ENCODE measurements at regions not wholly inside any gene's neighbourhood (a gene's known extent, or its start where the extent isn't known, plus 50 kb on each side); places are given as distances from the start of the nearest gene placed in this dataset.

DNA sequence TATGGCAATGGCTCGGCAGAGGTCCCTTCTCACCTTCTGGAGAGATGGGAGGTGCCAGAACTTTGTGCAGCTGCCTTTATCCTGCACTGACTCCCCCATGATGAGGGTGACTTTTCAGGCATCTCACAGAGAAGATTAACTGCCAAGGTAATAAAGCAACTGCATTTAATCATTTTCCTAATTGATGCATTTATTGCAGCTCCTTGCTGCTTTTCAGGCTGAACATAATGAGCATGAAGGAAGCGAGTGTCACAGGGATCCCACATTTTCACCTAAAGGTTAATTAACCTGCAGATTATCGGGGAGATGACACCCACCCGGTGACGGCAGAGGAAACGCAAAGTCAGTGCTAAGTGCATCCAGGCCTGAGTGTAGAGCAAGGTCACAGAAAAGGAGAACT, 154.3 kb downstream of the ICE1 start:
- TF ChIP-seq, protein P1, sequence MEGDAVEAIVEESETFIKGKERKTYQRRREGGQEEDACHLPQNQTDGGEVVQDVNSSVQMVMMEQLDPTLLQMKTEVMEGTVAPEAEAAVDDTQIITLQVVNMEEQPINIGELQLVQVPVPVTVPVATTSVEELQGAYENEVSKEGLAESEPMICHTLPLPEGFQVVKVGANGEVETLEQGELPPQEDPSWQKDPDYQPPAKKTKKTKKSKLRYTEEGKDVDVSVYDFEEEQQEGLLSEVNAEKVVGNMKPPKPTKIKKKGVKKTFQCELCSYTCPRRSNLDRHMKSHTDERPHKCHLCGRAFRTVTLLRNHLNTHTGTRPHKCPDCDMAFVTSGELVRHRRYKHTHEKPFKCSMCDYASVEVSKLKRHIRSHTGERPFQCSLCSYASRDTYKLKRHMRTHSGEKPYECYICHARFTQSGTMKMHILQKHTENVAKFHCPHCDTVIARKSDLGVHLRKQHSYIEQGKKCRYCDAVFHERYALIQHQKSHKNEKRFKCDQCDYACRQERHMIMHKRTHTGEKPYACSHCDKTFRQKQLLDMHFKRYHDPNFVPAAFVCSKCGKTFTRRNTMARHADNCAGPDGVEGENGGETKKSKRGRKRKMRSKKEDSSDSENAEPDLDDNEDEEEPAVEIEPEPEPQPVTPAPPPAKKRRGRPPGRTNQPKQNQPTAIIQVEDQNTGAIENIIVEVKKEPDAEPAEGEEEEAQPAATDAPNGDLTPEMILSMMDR (conservative IDR thresholded peaks at IDR 0.05; ENCODE audit: low read depth), result no peak
- POLR2A ChIA-PET (ENCODE audit: low non-redundant PET), result no interaction called here
- CTCF ChIA-PET, result interaction anchor here (0.7 kb wide), 1 partner anchor 708 kb away, joined by 3 read pairs; no protein-coding TSS in a partner anchor
- no peak for DNase-seq (ENCODE audit: low spot score)
- H3K27ac ChIP-seq, result no peak overlapping the region

DNA sequence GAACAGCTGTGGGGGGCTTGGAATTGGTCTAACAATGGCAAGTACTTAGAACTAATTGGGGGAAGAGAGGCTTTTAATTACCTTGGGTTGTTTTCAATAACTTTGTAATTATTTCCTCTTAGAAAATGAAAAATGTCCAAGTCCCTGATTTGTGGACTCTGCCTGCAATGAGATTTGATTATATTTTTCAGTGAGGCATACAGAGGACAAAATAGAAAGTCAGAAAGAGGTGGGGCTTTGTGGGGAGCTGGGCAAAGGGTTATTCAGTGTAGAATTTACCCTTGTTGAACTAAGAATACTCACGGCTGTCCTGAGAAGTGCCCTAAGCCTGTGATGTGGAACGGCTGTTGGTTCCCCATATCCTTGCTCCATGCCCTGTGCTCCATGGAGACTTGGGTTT, 153.0 kb downstream of the ICE1 start:
- TF ChIP-seq, protein P1 (conservative IDR thresholded peaks at IDR 0.05; ENCODE audit: low read depth), result no peak
- CTCF ChIA-PET, result no interaction called here
- POLR2A ChIA-PET (ENCODE audit: low non-redundant PET), result no interaction called here
- H3K27ac ChIP-seq, result no peak overlapping the region
- DNase-seq (ENCODE audit: low spot score), result no peak

DNA sequence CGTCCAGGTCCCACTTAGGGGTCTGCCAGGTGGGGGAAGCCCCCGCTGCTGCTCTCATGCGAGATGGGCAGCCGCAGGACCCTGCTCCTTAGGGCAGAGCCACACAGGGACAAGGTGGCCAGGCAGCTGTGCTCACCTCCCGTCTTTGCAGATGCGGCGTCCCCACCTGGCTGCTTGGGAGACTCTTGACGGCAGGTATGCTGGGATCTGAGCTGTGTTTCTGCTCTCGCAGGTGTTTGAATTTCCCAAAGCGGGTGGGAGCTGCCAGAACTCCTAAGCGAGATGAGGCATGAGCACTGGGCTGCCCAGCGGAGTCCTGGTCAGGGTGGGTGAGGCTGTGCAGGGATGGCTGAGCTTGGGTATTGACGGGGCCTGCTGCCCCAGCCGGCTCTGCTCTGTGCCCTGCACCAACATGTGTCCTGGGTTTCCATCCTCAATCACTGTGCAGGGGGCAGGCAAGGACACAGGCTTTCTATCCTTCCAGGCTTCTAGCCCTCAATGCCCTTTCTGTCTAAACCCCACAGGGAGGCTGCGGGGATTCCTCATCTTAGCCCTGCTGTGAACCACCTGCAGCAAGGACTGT, 151.4 kb downstream of the ICE1 start:
- POLR2A ChIA-PET (ENCODE audit: low non-redundant PET), result no interaction called here
- CTCF ChIA-PET, result interaction anchor here (0.6 kb wide), 1 partner anchor 1490 kb away, joined by 3 read pairs; no protein-coding TSS in a partner anchor
- TF ChIP-seq, protein P1 (conservative IDR thresholded peaks at IDR 0.05; ENCODE audit: low read depth), result no peak
- H3K27ac ChIP-seq, result no peak overlapping the region
- DNase-seq (ENCODE audit: low spot score), result no peak

DNA sequence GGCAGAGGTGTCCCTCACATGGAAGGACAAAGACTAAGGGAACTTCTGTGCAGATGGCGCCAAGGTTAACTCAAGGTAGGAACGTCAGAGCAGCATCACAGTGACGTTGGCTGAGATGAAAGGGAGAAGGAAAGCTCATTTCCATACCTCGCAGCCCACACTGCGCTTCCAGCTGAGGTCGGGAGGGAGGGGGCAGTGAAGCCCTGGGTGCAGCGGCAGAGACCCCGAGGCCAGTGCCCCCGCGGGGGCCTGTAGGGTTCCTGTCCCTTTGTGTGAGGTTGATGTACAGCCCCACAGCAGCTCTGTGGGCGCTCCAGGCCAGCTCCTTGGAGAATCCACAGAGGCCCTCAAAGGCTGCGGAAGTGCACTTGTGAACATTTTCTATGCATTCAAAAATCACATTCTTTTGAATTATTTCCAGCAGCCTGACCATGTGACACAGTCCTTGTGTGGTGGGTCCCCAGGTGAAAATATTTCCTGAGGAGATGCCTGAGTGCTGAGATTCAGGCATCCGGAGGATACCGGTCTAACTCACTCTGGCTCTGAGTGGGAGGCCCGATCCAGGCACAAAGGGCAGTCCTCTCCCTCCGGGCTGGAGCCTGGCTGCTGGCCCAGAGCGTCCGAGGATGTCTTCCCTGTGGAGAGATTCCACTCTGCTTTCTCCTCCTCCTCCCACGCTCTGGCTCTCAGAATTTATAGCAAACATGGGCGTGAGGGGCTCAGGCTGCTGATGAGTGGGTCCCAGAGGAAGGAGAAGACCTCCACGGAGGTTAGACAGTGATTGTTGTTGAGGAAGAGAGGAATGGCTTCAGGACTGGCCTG, 150.7 kb downstream of the ICE1 start:
- CTCF ChIA-PET, result interaction anchor here (0.6 kb wide), 1 partner anchor 1491 kb away, joined by 3 read pairs; no protein-coding TSS in a partner anchor
- TF ChIP-seq, protein P1 (conservative IDR thresholded peaks at IDR 0.05; ENCODE audit: low read depth), result no peak
- POLR2A ChIA-PET (ENCODE audit: low non-redundant PET), result no interaction called here

DNA sequence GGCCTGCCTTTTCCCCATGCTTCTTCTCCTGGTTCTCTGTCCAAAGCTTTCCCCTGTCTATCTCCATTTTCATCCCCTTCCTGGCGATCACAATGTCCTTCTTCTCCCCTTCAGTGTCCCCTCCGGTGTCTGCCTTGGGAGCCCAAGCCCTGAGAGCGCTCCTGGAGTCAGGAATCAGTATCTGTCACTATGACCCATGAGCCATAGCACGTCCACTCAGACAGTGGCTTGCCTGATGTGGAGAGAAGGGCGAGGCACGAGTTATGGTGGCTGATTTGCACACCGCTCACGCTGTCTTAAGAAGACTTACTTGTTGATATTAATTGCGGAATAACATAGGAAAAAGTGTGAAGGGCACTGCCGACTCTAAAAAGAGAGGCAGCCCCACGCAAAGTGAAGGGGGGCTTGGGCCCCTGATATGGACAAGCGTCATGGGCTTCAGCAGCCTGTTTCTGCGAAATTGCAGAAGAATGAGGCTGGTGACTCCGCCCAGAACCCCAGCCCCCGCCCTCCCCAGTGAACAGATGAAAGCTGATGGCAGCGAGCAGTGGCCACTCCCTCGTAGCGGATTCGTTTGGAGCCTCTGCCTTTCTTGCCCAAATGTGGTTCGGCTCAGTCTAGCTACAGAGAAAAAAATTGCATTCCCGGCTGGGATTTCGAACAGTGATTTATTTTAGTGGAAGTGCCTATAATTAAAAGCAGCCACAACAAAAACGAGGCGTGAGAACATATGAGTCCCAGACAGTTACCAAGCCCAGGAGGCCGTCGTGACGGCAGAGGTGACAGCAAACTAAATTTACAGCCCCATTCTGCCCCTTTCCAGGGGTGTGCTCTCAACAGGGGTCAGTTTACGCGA, 149.8 kb downstream of the ICE1 start:
- no peak overlapping the region for H3K27ac ChIP-seq
- POLR2A ChIA-PET (ENCODE audit: low non-redundant PET), result no interaction called here
- CTCF ChIA-PET, result interaction anchor here (0.6 kb wide), 1 partner anchor 11 kb away, joined by 5 read pairs; no protein-coding TSS in a partner anchor
- TF ChIP-seq, protein P1 (conservative IDR thresholded peaks at IDR 0.05; ENCODE audit: low read depth), result no peak
- DNase-seq (ENCODE audit: low spot score), result no peak

More for the DNA sequence above, 150.7 kb downstream of the ICE1 start:
- no peak for DNase-seq (ENCODE audit: low spot score)
- H3K27ac ChIP-seq, result no peak overlapping the region

DNA sequence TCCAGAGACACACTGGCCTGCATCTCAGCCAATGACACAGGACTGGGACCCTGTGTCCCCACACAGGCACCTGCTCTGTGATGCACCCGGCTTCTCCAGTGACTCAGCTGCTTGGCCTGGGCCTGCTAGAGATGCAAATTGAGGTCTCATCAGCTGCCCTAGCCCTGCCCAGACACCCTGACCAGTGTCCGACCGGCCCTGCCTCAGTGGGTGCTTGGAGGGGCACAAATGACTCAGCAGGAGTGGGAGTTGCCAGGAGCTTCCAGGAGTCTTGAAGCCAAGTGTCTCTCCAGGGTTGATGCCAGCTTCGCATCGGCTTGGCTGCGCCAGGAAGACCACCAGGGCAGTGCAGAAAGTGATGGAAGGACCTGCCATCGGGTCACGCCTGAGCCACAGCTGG, 148.2 kb downstream of the ICE1 start:
- TF ChIP-seq, protein P1 (conservative IDR thresholded peaks at IDR 0.05; ENCODE audit: low read depth), result no peak
- H3K27ac ChIP-seq, result no peak overlapping the region
- POLR2A ChIA-PET (ENCODE audit: low non-redundant PET), result no interaction called here
- no peak for DNase-seq (ENCODE audit: low spot score)
- CTCF ChIA-PET, result no interaction called here
